OCI-LY1 (cell line): ENCODE measurements at regions not wholly inside any gene's neighbourhood (a gene's known extent, or its start where the extent isn't known, plus 50 kb on each side); places are given as distances from the start of the nearest gene placed in this dataset.

Source experiments
- CTCF ChIP-seq: fragments of 200-600 bp; sonication (generic), shearing (Covaris generic); IDR thresholded peaks from 2 replicates; pipeline ENCODE4 v1.5.1; 2017; ENCODE audit warnings: mild to moderate bottlenecking, antibody characterized with exemption, low read length, moderate library complexity, mixed read lengths
- EZH2 ChIP-seq: fragments of 200-600 bp; sonication (generic), shearing (Covaris generic); IDR thresholded peaks from 2 replicates; pipeline ENCODE4 v1.8.0; 2017; ENCODE audit warnings: borderline replicate concordance, mixed run types, mild to moderate bottlenecking, antibody characterized with exemption, low read length, moderate library complexity, mixed read lengths

GRCh38 chr2:21480162-21480561, 356.4 kb downstream of the TDRD15 start:
- TF ChIP-seq CTCF (no peak), EZH2 (no peak)
